Small intestine (tissue), 7 donors: ENCODE measurements at regions not wholly inside any gene's neighbourhood (a gene's known extent, or its start where the extent isn't known, plus 50 kb on each side); places are given as distances from the start of the nearest gene placed in this dataset.

Experiments
- DNase-seq, 2 donors: peaks; one replicate each; pipeline versions ENCODE4 v3.0.0 to v3.0.0-alpha.2; 2013
- FAIRE-seq: peaks from 2 replicates; lab custom pipeline; 2012; peaks lifted over from hg19 to GRCh38; lab: Jason Lieb, UNC
- H3K27ac ChIP-seq, 3 donors: one replicate each; pipeline ENCODE4 v1.5.1; 2013; ENCODE audit warnings: low read length in 2 of 3, mild to moderate bottlenecking in 2 of 3, control low read depth in 1 of 3, inconsistent platforms in 1 of 3, low read depth in 1 of 3, moderate library complexity in 1 of 3
- H3K27me3 ChIP-seq, 3 donors: one replicate each; pipeline ENCODE4 v1.6.1; 2013; ENCODE audit warnings: low read length in 3 of 3, inconsistent platforms in 1 of 3; ENCODE audit not compliant: control insufficient read depth in 3 of 3, insufficient read depth in 3 of 3
- H3K36me3 ChIP-seq, 3 donors: one replicate each; pipeline ENCODE4 v1.6.1; 2013; ENCODE audit warnings: low read length in 3 of 3, inconsistent platforms in 1 of 3, low read depth in 1 of 3, mild to moderate bottlenecking in 1 of 3, moderate library complexity in 1 of 3; ENCODE audit not compliant: control insufficient read depth in 3 of 3, insufficient read depth in 2 of 3
- H3K4me1 ChIP-seq, 3 donors: one replicate each; pipeline ENCODE4 v1.6.1; 2013; ENCODE audit warnings: low read length in 2 of 3, inconsistent platforms in 1 of 3, low read depth in 1 of 3, mild to moderate bottlenecking in 1 of 3, moderate library complexity in 1 of 3; ENCODE audit not compliant: control insufficient read depth in 3 of 3, insufficient read depth in 2 of 3
- H3K4me3 ChIP-seq, 3 donors: one replicate each; pipeline ENCODE4 v1.5.1; 2013; ENCODE audit warnings: low read length in 3 of 3, control low read depth in 1 of 3, inconsistent platforms in 1 of 3, low read depth in 1 of 3, mild to moderate bottlenecking in 1 of 3, moderate library complexity in 1 of 3
- H3K9me3 ChIP-seq, 2 donors: one replicate each; pipeline ENCODE4 v1.6.1; 2013; ENCODE audit warnings: low read depth in 1 of 2, low read length in 1 of 2; ENCODE audit not compliant: control insufficient read depth in 2 of 2, insufficient read depth in 1 of 2
- WGBS, 3 donors: extraction: QIAGEN DNeasy Blood & Tissue Kit; methylation state at CpG; one replicate each; pipeline ENCODE4 v1.1.7; 2013; 5-methylcytosine and 5-hydroxymethylcytosine counted together
- donor health status: healthy with polysubstance abuse.
- donor health status: control.
- donor health status: control.
- donor health status: Bipolar disorder and iron deficiency.
- donor health status: healthy.

DNA sequence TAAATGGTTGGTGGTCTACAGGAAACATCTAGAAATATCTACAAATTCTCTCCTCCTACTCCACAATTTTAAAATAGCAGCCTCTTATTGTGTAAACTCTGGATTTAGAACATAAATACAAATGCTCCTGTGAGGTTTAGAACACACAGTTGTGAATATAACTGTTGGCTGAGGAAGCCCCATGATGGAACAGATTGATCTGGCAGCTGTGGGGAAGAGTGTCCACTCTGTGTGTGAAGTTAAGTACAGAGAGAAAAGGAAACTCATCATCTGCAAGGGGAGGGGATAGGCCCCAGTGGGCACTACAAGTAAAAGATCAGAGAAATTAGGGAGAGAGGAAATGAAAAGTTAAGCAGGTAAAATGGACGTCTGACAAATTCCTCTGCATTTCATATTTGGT is 422.7 kb upstream of the FSHR start:
- H3K9me3 ChIP-seq: no peaks in the 10 kb centered on the region
- H3K27ac ChIP-seq: no peak overlapping the region
- H3K4me1 ChIP-seq: no peaks in the 10 kb centered on the region
- H3K27me3 ChIP-seq: no peaks in the 10 kb centered on the region
- FAIRE-seq (no peak), DNase-seq (no peak)
- no peaks in the 10 kb centered on the region for H3K36me3 ChIP-seq
- no peak overlapping the region for H3K4me3 ChIP-seq
- 36 to 57% (median 43%) methylated on average over 1 of the region's 1 CpG for WGBS, 3 donors

GRCh38 chr2:49569176-49569575 is 414.9 kb upstream of the FSHR start:
- DNase-seq: no peak
- no peaks in the 10 kb centered on the region for H3K27me3 ChIP-seq
- no peaks in the 10 kb centered on the region for H3K9me3 ChIP-seq
- no peaks in the 10 kb centered on the region for H3K36me3 ChIP-seq
- no peak for FAIRE-seq
- 79 to 100% (median 83%) methylated on average over 1 of the region's 1 CpG for WGBS, 3 donors
- H3K4me1 ChIP-seq: no peaks in the 10 kb centered on the region
- no peak overlapping the region for H3K4me3 ChIP-seq
- H3K27ac ChIP-seq: no peak overlapping the region

- DNase-seq: no peak
- H3K4me1 ChIP-seq: no peaks in the 10 kb centered on the region
- H3K9me3 ChIP-seq: no peaks in the 10 kb centered on the region
- no peaks in the 10 kb centered on the region for H3K27me3 ChIP-seq
- no peak overlapping the region for H3K27ac ChIP-seq
- no peaks in the 10 kb centered on the region for H3K36me3 ChIP-seq
- no peak overlapping the region for H3K4me3 ChIP-seq
- no peak for FAIRE-seq
- 74 to 87% (median 75%) methylated on average over 3 of the region's 3 CpGs for WGBS, 3 donors
These were observed 413.7 kb upstream of the FSHR start for GRCh38 chr2:49567811-49568600.

- Histone ChIP-seq H3K4me1 (no peaks in the 10 kb centered on the region), H3K27me3 (no peaks in the 10 kb centered on the region), H3K4me3 (no peak overlapping the region), H3K36me3 (no peaks in the 10 kb centered on the region), H3K9me3 (no peaks in the 10 kb centered on the region), H3K27ac (no peak overlapping the region)
- FAIRE-seq: no peak
- 33 to 91% (median 85%) methylated on average over 1 of the region's 1 CpG for WGBS, 3 donors
- no peak for DNase-seq
These were observed 412.7 kb upstream of the FSHR start for GRCh38 chr2:49567021-49567420.

GRCh38 chr2:49553658-49554057 is 399.3 kb upstream of the FSHR start:
- DNase-seq (no peak), FAIRE-seq (no peak)
- Histone ChIP-seq H3K27me3 (no peaks in the 10 kb centered on the region), H3K4me1 (no peaks in the 10 kb centered on the region), H3K4me3 (no peak overlapping the region), H3K27ac (no peak overlapping the region), H3K9me3 (no peaks in the 10 kb centered on the region), H3K36me3 (no peaks in the 10 kb centered on the region)

GRCh38 chr2:49532702-49533101 is 378.4 kb upstream of the FSHR start:
- Histone ChIP-seq H3K9me3 (peaks cover 0 to 21% of the 10 kb centered on the region in 2 donors), H3K27me3 (no peaks in the 10 kb centered on the region), H3K36me3 (no peaks in the 10 kb centered on the region), H3K27ac (no peak overlapping the region), H3K4me1 (no peaks in the 10 kb centered on the region), H3K4me3 (no peak overlapping the region)
- DNase-seq (no peak), FAIRE-seq (no peak)

DNA sequence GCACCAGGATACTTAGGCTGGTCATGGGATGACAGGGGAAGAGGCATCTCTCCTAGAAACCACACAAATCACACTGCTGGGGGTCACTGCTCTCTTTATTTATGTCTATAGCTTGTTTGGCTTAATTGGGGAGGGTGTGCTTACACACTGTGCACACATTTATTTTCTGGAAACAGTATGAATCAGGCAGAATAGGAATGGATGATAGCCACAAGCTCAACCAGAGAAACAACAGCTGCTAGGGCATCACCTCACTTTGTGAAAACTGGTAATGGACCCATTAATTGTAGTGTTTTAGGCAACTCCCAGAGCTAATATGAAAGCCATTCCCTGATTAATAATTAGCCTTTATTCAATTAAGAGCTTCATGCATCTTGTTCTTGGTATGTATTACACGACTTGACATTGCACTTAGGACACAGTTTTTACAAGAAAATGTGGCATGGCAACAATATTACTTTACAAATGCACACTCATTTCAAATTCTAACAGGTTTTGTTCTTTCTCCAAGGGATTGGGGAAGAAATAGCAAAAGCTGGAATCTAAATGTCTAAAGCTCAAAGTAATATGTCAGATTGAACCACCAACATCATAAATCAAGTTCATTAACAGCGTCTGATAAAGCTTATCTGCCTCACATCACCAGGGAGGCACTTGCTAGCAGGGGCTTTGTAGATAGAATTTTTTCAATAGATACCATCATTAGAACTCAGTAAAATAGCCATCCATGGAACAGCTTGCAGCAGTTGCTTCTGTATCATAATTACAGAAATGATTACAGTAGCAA is 361.9 kb upstream of the FSHR start:
- DNase-seq: no peak
- 11 to 34% (median 13%) methylated on average over 2 of the region's 2 CpGs for WGBS, 3 donors
- H3K27ac ChIP-seq: no peak overlapping the region
- no peak for FAIRE-seq
- no peaks in the 10 kb centered on the region for H3K36me3 ChIP-seq
- H3K4me3 ChIP-seq: no peak overlapping the region
- no peaks in the 10 kb centered on the region for H3K9me3 ChIP-seq
- no peaks in the 10 kb centered on the region for H3K27me3 ChIP-seq
- H3K4me1 ChIP-seq: no peaks in the 10 kb centered on the region

GRCh38 chr2:49514201-49514600 is 359.9 kb upstream of the FSHR start:
- no peak for FAIRE-seq

More at GRCh38 chr2:49514201-49514600, 359.9 kb upstream of the FSHR start:
- Histone ChIP-seq H3K4me1 (no peaks in the 10 kb centered on the region), H3K4me3 (no peak overlapping the region), H3K27me3 (no peaks in the 10 kb centered on the region), H3K27ac (no peak overlapping the region), H3K9me3 (no peaks in the 10 kb centered on the region), H3K36me3 (no peaks in the 10 kb centered on the region)
- WGBS, 3 donors: 39 to 57% (median 55%) methylated on average over 1 of the region's 1 CpG
- no peak for DNase-seq
